ENCODE measurements at regions not wholly inside any gene's neighbourhood (a gene's known extent, or its start where the extent isn't known, plus 50 kb on each side); places are given as distances from the start of the nearest gene placed in this dataset.
"Not testable (repeated sequence)": the region's sequence is repeated elsewhere in the genome, so short reads cannot be mapped to it uniquely, and the experiment has no call there.

DNA sequence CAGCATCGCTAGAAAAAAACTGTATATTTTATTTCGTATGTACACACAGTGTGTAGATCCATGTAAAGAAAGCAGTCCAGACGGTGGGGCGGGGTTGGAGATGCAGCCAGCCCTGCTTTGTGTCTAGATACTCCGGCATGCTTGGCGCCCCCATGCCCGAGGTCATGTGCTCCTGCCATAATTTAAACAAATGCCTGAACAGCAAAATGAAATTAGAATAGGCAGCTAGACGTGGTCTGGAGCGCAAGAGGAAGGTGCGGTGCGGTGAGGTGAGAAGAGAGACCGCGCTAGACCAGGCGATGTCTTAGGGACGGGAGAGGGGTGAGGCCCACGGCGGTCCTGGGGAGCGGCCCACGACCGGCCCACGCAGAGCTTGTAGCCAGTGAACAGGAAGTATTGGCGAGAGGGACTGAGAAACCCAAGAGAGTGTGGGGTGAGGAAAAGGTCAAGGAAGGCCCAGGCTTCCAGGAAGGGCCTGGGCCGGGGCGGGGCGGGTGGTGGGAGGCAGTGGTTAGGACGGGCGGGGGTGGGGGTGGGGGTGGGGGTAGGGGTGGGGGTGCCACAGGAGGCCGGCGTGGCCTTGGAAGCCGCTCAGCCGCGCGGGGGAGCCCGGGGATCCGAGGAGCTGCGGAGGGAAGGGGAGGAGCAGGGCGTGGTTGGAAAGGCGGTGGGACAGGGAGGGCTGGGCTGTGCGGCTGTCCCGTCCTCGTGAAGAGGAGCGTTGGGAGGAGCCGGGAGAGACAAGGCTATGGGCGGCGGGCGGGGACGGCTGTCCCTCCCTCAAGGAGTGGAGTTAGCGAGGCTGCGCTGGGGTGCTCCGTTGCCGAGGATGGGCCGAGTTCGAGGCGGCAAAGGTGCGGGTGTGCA is 254.7 kb upstream of the SGCG start:
- ChIA-PET CTCF (no interaction called here), POLR2A (no interaction called here)
- DNase-seq (ENCODE audit: low read depth, low spot score): no peak
- TF ChIP-seq, protein P1, sequence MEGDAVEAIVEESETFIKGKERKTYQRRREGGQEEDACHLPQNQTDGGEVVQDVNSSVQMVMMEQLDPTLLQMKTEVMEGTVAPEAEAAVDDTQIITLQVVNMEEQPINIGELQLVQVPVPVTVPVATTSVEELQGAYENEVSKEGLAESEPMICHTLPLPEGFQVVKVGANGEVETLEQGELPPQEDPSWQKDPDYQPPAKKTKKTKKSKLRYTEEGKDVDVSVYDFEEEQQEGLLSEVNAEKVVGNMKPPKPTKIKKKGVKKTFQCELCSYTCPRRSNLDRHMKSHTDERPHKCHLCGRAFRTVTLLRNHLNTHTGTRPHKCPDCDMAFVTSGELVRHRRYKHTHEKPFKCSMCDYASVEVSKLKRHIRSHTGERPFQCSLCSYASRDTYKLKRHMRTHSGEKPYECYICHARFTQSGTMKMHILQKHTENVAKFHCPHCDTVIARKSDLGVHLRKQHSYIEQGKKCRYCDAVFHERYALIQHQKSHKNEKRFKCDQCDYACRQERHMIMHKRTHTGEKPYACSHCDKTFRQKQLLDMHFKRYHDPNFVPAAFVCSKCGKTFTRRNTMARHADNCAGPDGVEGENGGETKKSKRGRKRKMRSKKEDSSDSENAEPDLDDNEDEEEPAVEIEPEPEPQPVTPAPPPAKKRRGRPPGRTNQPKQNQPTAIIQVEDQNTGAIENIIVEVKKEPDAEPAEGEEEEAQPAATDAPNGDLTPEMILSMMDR (IDR thresholded peaks at IDR 0.05; ENCODE audit: low read depth, low read length): no peak
- no peak overlapping the region for H3K4me3 ChIP-seq (ENCODE audit: low read depth, low read length)
- no peaks in the 10 kb centered on the region; the same call in 1 of the 2 replicates for H3K9me3 ChIP-seq (ENCODE audit: control insufficient read depth, insufficient read depth, low read length)
- H3K27me3 ChIP-seq (ENCODE audit: control insufficient read depth, insufficient read depth, low read length): peaks cover 4% of the 10 kb centered on the region
- no peak overlapping the region for H3K27ac ChIP-seq (ENCODE audit: low read depth, low read length)

DNA sequence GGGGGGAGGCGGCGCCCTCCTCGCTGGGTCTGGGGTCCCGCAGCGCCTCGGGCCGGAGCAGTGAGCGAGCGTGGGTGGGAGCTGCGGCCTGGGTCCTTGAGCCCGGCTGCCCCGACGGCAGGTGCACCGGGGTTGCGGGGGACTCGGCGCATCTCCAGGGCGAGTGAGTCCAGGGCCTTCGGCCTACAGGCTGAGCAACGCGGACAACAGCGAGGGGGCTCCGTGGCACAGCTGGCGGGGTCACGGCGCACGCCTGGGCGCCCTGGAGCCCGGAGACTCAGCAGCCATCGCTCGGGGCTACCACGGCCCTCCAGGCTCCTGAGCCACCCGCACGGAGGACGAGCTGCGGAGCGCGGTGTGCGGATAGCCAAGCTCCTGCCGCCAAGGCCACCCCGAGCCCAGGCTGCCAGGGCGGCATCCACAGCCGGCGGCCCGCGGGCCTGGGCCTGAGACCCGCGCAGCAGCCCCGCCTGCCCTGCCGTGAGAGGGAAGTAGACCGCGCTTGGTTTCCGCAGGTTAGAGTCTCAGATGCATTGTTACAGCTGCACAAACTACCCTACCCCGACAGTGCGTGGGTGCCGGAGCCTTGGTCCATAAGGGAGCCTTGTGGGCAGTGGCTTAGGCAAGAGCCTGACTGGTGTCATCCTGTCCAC is 253.9 kb upstream of the SGCG start:
- H3K9me3 ChIP-seq (ENCODE audit: control insufficient read depth, insufficient read depth, low read length): no peaks in the 10 kb centered on the region; the same call in 1 of the 2 replicates
- no peak for DNase-seq (ENCODE audit: low read depth, low spot score)
- TF ChIP-seq, protein P1 (IDR thresholded peaks at IDR 0.05; ENCODE audit: low read depth, low read length): no peak
- no peak overlapping the region for H3K4me3 ChIP-seq (ENCODE audit: low read depth, low read length)
- ChIA-PET CTCF (no interaction called here), POLR2A (no interaction called here)
- H3K27ac ChIP-seq (ENCODE audit: low read depth, low read length): no peak overlapping the region
- peaks cover 7% of the 10 kb centered on the region for H3K27me3 ChIP-seq (ENCODE audit: control insufficient read depth, insufficient read depth, low read length)

DNA sequence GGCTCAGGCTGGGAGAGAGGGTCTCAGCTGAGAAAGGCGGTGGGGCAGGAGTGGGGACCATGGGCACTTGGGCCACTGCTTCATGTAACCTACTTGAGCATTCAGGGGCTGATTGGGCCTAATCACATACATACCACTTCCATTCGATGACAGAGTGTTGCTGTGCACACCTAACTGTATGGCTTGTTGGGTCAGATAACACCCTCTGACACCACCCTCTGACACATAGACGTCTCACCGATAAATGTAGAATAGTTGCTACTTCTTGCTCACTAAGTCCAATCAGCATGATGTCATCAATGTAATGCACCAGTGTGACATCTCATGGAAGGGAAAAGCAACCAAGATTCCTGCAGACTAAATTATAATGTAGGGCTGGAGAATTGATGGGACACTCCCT is 252.9 kb upstream of the SGCG start:
- POLR2A ChIA-PET; H3K4me3 ChIP-seq (ENCODE audit: low read depth, low read length); H3K9me3 ChIP-seq (ENCODE audit: control insufficient read depth, insufficient read depth, low read length); CTCF ChIA-PET; DNase-seq (ENCODE audit: low read depth, low spot score); H3K27ac ChIP-seq (ENCODE audit: low read depth, low read length); H3K27me3 ChIP-seq (ENCODE audit: control insufficient read depth, insufficient read depth, low read length): not testable (repeated sequence)

DNA sequence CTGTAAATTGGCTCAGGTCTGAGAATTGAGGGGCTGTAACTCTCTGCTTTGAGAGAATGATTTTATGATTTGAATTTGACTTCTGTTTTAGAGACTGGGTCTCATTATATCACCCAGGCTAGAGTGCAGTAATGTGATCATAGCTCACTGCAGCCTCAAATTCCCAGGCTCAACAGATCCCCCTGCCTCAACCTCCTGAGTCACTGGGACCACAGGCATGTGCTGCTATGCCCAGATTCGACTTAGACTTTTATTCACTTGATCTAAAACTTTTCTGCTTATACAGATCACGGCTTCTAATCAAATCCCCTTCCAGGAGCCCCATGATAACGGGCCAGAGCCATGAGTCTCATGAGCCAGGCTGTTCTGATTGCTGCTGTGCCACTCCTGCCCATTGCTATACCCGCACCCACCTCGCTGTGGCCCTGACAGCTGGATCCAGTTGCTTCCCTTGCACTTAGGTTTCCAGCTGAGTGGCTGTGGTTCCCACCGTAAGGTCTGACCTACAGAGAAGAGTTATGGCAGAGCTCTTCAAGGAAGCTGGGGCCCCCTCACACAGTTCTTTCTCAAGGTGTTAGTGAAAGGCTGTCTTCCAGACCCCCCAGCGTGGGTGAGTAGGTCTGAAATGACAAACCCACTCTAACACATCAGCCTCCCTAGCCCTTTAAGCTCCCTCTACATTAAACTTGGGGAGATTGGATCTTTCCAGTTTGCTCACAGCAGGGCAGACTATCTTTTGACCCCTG is 251.2 kb upstream of the SGCG start:
- no peak overlapping the region for H3K4me3 ChIP-seq (ENCODE audit: low read depth, low read length)
- CTCF ChIA-PET: no interaction called here
- no peak overlapping the region for H3K27ac ChIP-seq (ENCODE audit: low read depth, low read length)
- H3K9me3 ChIP-seq (ENCODE audit: control insufficient read depth, insufficient read depth, low read length): peaks cover 8% of the 10 kb centered on the region; the same call in 1 of the 2 replicates
- DNase-seq (ENCODE audit: low read depth, low spot score): no peak
- TF ChIP-seq, protein P1 (IDR thresholded peaks at IDR 0.05; ENCODE audit: low read depth, low read length): no peak
- POLR2A ChIA-PET: interaction anchor here (0.5 kb wide), 1 partner anchor 310 kb away, joined by 8 read pairs; no protein-coding TSS in a partner anchor
- H3K27me3 ChIP-seq (ENCODE audit: control insufficient read depth, insufficient read depth, low read length): peaks cover 7% of the 10 kb centered on the region

DNA sequence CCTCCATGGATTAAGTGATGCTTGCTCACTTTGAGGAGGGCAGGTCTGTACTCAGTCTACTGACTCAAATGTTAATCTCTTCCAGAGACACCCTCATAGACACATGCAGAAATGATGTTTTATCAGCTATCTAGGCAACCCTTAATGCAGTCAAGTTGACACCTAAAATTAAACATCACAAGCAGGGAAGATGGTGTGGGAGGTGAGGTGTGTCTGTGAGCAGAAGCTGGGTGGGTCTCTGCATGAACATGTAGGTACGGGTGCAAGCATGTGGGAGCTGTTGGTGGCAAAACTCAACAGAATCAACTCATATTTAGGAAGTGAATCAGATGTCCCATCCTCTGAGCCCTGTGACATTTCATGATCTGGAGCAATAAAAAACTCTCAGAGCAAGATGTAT is 249.2 kb upstream of the SGCG start:
- TF ChIP-seq, protein P1 (IDR thresholded peaks at IDR 0.05; ENCODE audit: low read depth, low read length): no peak
- no peak overlapping the region for H3K27ac ChIP-seq (ENCODE audit: low read depth, low read length)
- no peak overlapping the region for H3K4me3 ChIP-seq (ENCODE audit: low read depth, low read length)
- peaks cover 14% of the 10 kb centered on the region; the same call in 1 of the 2 replicates for H3K9me3 ChIP-seq (ENCODE audit: control insufficient read depth, insufficient read depth, low read length)
- ChIA-PET POLR2A (no interaction called here), CTCF (no interaction called here)
- DNase-seq (ENCODE audit: low read depth, low spot score): no peak
- peaks cover 7% of the 10 kb centered on the region for H3K27me3 ChIP-seq (ENCODE audit: control insufficient read depth, insufficient read depth, low read length)

DNA sequence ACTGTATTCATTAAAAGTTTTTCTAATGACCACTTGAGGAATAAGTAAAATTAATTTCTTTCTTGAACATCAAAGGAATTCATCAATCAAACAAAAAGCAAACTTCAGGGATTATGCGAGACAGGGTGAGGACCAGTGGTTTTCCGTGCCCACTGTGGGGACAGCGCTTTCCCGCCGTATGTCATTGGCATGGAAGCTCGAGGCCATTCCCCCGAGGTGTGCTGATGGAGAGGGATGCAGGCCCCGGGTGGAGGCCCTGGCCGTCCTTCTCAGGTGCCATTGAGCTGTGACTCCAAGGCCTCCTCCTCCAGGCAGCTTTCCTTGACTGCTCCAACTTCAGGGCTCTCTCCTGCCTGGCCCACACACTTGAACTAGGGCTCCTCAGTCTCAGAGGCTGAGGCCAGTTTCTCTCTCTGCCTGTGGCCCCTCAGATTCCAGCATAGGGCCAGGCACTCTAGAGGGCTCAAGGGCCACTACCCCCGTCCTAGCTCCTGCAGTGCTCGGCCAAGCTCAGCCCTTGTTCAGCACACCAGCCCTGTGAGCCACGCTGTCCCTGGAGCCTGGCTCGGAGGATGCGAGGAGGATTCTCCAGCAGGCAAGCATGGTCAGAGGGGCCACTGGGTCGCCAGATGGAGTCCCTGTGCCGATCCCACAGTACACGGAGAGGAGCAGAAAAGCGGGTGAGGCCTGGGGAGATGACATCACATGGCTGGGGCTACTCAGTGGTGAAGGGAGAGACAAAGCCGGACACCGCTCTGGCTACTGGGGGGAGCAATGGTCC is 248.0 kb upstream of the SGCG start:
- H3K4me3 ChIP-seq (ENCODE audit: low read depth, low read length); DNase-seq (ENCODE audit: low read depth, low spot score); CTCF ChIA-PET; POLR2A ChIA-PET; H3K27ac ChIP-seq (ENCODE audit: low read depth, low read length); H3K27me3 ChIP-seq (ENCODE audit: control insufficient read depth, insufficient read depth, low read length): not testable (repeated sequence)
- peaks cover 22% of the 10 kb centered on the region for H3K9me3 ChIP-seq (ENCODE audit: control insufficient read depth, insufficient read depth, low read length)

All from AG04450 (cell line).